Nephron progenitor cell (in vitro differentiated cells): ENCODE measurements at regions not wholly inside any gene's neighbourhood (a gene's known extent, or its start where the extent isn't known, plus 50 kb on each side); places are given as distances from the start of the nearest gene placed in this dataset.

ENCODE experiments used
- DNase-seq: peaks from one replicate; pipeline ENCODE4 v3.0.0; 2021
- H3K27ac Mint-ChIP-seq: 2 replicates; pipeline ENCODE4 v1.8.0; 2021; ENCODE audit warnings: mild to moderate bottlenecking, moderate library complexity, mixed read lengths
- H3K27me3 Mint-ChIP-seq: 2 replicates; pipeline ENCODE4 v1.8.0; 2021; ENCODE audit warnings: mild to moderate bottlenecking, low read depth, mixed read lengths; ENCODE audit not compliant: poor library complexity
- H3K36me3 Mint-ChIP-seq: 2 replicates; pipeline ENCODE4 v1.8.0; 2021; ENCODE audit warnings: low read depth, mixed read lengths
- H3K4me1 Mint-ChIP-seq: 2 replicates; pipeline ENCODE4 v1.8.0; 2021; ENCODE audit warnings: mixed read lengths
- H3K4me3 Mint-ChIP-seq: 2 replicates; pipeline ENCODE4 v1.8.0; 2021; ENCODE audit warnings: mild to moderate bottlenecking, moderate library complexity, mixed read lengths
- H3K9me3 Mint-ChIP-seq: 2 replicates; pipeline ENCODE4 v1.8.0; 2021; ENCODE audit warnings: mild to moderate bottlenecking, moderate library complexity, mixed read lengths
- TF ChIP-seq, protein P1 (sequence below): fragments of 200-600 bp; sonication (generic); IDR thresholded peaks from 2 replicates; pipeline ENCODE4 v1.5.0; 2021; ENCODE audit warnings: antibody characterized with exemption

DNA sequence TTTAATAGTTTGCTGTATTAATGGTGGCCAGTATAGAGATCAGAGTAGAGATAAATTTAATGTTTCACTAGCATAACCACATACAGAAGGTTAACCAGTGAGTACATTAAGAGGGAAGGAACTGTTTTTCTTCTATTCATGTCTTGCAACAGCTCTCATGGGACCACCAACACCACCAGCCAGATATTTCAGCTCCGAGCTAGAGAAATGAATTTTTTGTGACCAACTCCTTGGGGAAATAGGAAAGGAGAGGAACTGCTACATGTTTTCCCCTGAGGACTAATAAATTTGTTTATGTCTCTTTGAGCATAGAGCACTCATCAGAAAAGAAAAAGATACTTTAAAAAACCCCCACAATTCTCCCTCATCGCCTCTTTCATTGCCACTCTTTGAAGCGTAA is 247.5 kb downstream of the MBNL1 start:
- TF ChIP-seq, protein P1, sequence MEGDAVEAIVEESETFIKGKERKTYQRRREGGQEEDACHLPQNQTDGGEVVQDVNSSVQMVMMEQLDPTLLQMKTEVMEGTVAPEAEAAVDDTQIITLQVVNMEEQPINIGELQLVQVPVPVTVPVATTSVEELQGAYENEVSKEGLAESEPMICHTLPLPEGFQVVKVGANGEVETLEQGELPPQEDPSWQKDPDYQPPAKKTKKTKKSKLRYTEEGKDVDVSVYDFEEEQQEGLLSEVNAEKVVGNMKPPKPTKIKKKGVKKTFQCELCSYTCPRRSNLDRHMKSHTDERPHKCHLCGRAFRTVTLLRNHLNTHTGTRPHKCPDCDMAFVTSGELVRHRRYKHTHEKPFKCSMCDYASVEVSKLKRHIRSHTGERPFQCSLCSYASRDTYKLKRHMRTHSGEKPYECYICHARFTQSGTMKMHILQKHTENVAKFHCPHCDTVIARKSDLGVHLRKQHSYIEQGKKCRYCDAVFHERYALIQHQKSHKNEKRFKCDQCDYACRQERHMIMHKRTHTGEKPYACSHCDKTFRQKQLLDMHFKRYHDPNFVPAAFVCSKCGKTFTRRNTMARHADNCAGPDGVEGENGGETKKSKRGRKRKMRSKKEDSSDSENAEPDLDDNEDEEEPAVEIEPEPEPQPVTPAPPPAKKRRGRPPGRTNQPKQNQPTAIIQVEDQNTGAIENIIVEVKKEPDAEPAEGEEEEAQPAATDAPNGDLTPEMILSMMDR = no peak
- no peak for DNase-seq
- Mint-ChIP-seq H3K27me3 (peaks cover 3% of the 10 kb centered on the region), H3K36me3 (no peaks in the 10 kb centered on the region), H3K27ac (no peak overlapping the region), H3K4me1 (peaks cover 5% of the 10 kb centered on the region), H3K4me3 (no peak overlapping the region), H3K9me3 (no peaks in the 10 kb centered on the region)

DNA sequence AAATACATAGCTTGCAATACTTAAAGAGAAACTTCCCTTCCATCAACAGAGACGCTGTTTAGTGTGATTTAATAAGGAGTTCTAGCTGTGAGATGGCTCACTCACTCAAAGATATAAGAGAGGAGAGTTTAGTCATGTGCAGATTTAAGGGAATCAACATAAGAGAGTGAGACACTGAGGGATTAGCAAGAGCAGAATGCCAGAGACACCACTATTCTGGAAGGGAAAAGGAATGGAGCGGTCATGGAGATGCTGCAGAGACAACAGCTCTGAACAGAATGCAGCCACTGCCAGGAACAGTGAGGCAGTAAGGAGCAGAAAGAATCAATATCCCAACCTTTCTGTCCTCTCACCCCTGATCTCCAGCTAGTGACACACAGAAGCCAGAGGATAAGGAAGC is 248.8 kb downstream of the MBNL1 start:
- Mint-ChIP-seq H3K4me3 (no peak overlapping the region), H3K9me3 (no peaks in the 10 kb centered on the region), H3K4me1 (peaks cover 5% of the 10 kb centered on the region), H3K27me3 (peaks cover 3% of the 10 kb centered on the region), H3K27ac (no peak overlapping the region), H3K36me3 (no peaks in the 10 kb centered on the region)
- no peak for DNase-seq
- TF ChIP-seq, protein P1 = no peak

DNA sequence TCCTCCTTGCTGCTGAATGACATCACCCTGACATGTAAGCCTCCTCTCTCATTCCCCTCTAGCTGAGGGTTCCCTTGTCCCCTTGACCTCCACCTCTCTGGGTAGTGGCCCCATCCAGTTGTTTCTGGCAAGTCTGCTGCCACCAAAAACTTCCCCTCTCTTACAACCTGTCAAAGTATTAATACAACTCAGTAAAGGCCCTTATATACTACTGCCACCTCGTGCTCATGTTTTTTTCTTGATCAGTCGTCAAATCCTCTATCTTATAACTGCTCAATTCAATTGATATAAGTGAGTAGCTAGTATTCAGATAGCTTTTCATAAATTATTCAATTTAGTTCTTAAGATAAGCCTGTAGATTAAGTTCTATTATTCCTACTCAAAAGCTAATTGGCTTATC is 249.6 kb downstream of the MBNL1 start:
- Mint-ChIP-seq H3K4me3 (no peak overlapping the region), H3K9me3 (no peaks in the 10 kb centered on the region), H3K36me3 (no peaks in the 10 kb centered on the region), H3K27ac (no peak overlapping the region), H3K27me3 (peaks cover 3% of the 10 kb centered on the region), H3K4me1 (peaks cover 5% of the 10 kb centered on the region)
- no peak for DNase-seq
- TF ChIP-seq, protein P1 = no peak

DNA sequence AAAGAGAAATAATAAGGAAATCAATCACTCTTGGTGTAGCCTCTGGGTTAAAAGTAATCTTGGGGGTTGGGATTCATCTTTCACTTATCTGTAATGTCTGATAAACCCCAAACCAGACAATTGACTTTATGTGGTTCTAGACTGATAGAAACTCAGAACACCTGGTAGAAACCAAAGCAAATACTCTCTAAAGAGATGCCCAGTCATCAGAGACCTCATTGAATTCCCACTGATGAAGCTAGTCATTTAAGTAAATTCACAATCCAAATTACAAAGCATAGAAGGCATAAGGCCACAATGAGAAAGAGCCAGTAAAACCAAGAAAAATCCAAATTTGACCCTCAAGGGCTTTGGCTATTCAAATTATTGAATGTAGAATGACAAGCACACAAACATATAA is 250.6 kb downstream of the MBNL1 start:
- H3K9me3 Mint-ChIP-seq = no peaks in the 10 kb centered on the region
- peaks cover 3% of the 10 kb centered on the region for H3K27me3 Mint-ChIP-seq
- no peaks in the 10 kb centered on the region for H3K36me3 Mint-ChIP-seq
- H3K4me1 Mint-ChIP-seq = peaks cover 5% of the 10 kb centered on the region
- no peak for DNase-seq
- H3K27ac Mint-ChIP-seq = no peak overlapping the region
- no peak overlapping the region for H3K4me3 Mint-ChIP-seq
- TF ChIP-seq, protein P1 = no peak

DNA sequence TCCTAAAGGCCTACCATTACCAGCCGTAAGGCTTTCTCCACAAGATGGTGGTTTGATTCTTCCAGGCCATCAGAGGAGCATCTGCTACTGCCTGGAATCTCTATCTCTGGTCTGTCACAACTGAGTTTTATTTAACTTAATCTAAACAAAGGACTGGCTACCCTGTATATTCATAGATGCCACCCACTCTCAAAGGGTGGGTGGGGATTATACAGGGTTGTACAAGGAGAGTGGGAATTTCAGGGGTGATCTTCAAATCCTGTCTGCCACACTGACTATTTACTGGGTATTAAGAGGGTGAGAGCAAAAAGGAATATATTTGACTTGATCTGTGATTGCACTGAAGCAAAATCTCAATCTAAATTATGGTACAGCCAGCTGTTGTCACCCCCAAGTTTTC is 253.3 kb downstream of the MBNL1 start:
- H3K36me3 Mint-ChIP-seq = no peaks in the 10 kb centered on the region
- H3K4me1 Mint-ChIP-seq = no peaks in the 10 kb centered on the region
- no peaks in the 10 kb centered on the region for H3K27me3 Mint-ChIP-seq
- no peaks in the 10 kb centered on the region for H3K9me3 Mint-ChIP-seq
- H3K4me3 Mint-ChIP-seq = no peak overlapping the region
- DNase-seq = no peak
- TF ChIP-seq, protein P1 = no peak
- no peak overlapping the region for H3K27ac Mint-ChIP-seq

DNA sequence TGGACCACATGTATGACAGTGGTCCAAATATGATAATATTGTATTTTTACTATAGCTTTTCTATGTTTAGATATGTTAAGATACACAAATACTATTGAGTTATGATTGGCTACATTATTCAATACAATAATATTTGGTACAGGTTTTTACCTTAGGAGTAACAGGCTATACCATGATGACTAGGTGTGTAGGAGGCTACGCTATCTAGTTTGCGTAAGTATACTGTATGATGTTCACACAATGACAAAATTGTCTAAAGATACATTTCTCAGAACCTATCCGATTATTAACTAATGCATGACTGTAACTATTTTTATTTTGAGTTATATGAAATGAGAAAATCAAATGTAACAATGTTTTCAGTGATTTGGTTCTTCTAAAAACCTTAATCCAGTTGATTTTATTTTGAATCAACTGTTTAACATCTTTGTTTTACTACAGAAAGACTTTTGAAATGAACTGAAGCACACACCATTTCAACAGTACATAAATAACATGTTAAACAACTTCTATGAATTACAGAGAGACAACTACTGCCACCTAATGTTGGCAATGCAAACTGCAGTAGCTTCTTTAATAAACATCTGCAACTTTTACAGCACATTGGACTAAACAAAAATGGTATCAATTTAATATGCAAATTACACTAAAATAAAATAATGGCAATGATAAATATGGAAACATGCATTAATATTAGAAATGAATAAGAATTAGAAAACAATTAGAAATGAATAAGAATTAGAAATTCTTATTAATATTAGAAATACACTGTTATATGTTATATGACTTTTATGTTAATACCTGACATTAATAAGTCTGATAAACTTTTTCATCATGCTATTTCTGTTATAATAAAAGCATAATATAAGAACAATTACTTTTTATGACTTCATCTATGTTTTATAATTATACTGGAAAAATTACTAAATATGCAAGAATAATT is 255.7 kb downstream of the MBNL1 start:
- H3K27ac Mint-ChIP-seq = no peak overlapping the region
- DNase-seq = peak; percentile 44
- no peaks in the 10 kb centered on the region for H3K36me3 Mint-ChIP-seq
- TF ChIP-seq, protein P1 = peak; percentile 92
- H3K9me3 Mint-ChIP-seq = peaks cover 7% of the 10 kb centered on the region
- H3K4me3 Mint-ChIP-seq = no peak overlapping the region
- no peaks in the 10 kb centered on the region for H3K4me1 Mint-ChIP-seq
- H3K27me3 Mint-ChIP-seq = no peaks in the 10 kb centered on the region
